OCI-LY7 (cell line): ENCODE measurements at regions not wholly inside any gene's neighbourhood (a gene's known extent, or its start where the extent isn't known, plus 50 kb on each side); places are given as distances from the start of the nearest gene placed in this dataset.
A peak's percentile ranks its signal among the peaks of the same experiment; 100 is the strongest.
"Not testable (repeated sequence)": the region's sequence is repeated elsewhere in the genome, so short reads cannot be mapped to it uniquely, and the experiment has no call there.

Experiments used
- BruUV-seq: library from RNA; stranded (reverse); fragments of 400-500 nt; replicated peaks from 2 replicates; lab custom pipeline; 2021; lab: Mats Ljungman, UMichigan
- CTCF ChIA-PET: fragments of 300-600 bp; sonication (Branson Sonifier 250); formaldehyde crosslinking; loops from one replicate; lab custom pipeline; 2022; ENCODE audit warnings: antibody characterized with exemption; ENCODE audit not compliant: unreplicated experiment; lab: Charles Lee
- POLR2A ChIA-PET: fragments of 300-600 bp; sonication (Branson Sonifier 250); formaldehyde crosslinking; loops from one replicate; lab custom pipeline; 2022; ENCODE audit warnings: antibody characterized with exemption; lab: Charles Lee
- DNase-seq: peaks from one replicate; pipeline ENCODE4 v3.0.0-alpha.2; 2015; ENCODE audit warnings: low spot score
- H2AFZ ChIP-seq: fragments of 200-600 bp; sonication (generic), shearing (Covaris generic); 2 replicates; pipeline ENCODE4 v1.6.1; 2014; ENCODE audit warnings: mild to moderate bottlenecking, antibody characterized with exemption, low read length, moderate library complexity
- H3K27ac ChIP-seq: fragments of 200-600 bp; sonication (generic); 2 replicates; pipeline ENCODE4 v1.5.1; 2014; ENCODE audit warnings: mixed run types, low read depth, mild to moderate bottlenecking, moderate library complexity, low read length, inconsistent platforms; ENCODE audit not compliant: poor library complexity, severe bottlenecking
- H3K36me3 ChIP-seq: fragments of 200-600 bp; sonication (generic); 2 replicates; pipeline ENCODE4 v1.6.1; 2014; ENCODE audit warnings: mild to moderate bottlenecking, antibody characterized with exemption, low read length, moderate library complexity, mixed read lengths; ENCODE audit not compliant: insufficient read depth
- H3K4me1 ChIP-seq: fragments of 200-600 bp; sonication (generic); 2 replicates; pipeline ENCODE4 v1.5.1; 2014; ENCODE audit warnings: mild to moderate bottlenecking, low read length; ENCODE audit not compliant: insufficient read depth, poor library complexity, severe bottlenecking
- H3K4me2 ChIP-seq: fragments of 200-600 bp; sonication (generic); 2 replicates; pipeline ENCODE4 v1.6.1; 2014; ENCODE audit warnings: mild to moderate bottlenecking, low read length
- H3K4me3 ChIP-seq: fragments of 200-600 bp; sonication (generic); 2 replicates; pipeline ENCODE4 v1.5.1; 2014; ENCODE audit warnings: mild to moderate bottlenecking, low read depth, low read length; ENCODE audit not compliant: poor library complexity, severe bottlenecking
- H3K79me2 ChIP-seq: fragments of 200-600 bp; sonication (generic); 2 replicates; pipeline ENCODE4 v1.6.1; 2016; ENCODE audit warnings: low read depth, mild to moderate bottlenecking, low read length, moderate library complexity, mixed read lengths; ENCODE audit not compliant: insufficient read depth
- H3K9me2 ChIP-seq: fragments of 200-600 bp; sonication (generic); 2 replicates; pipeline ENCODE4 v1.6.1; 2016; ENCODE audit warnings: mild to moderate bottlenecking, low read length, mixed read lengths; ENCODE audit not compliant: insufficient read depth
- H3K9me3 ChIP-seq: fragments of 200-600 bp; sonication (generic); 2 replicates; pipeline ENCODE4 v1.6.1; 2014; ENCODE audit warnings: mild to moderate bottlenecking, mixed run types, low read length, mixed read lengths
- H4K20me1 ChIP-seq: fragments of 200-600 bp; sonication (generic); 2 replicates; pipeline ENCODE4 v1.6.1; 2014; ENCODE audit warnings: mild to moderate bottlenecking, antibody characterized with exemption, low read length, moderate library complexity, mixed read lengths; ENCODE audit not compliant: insufficient read depth
- intact Hi-C: fragments of 100-400 bp; cut with micrococcal nuclease; formaldehyde crosslinking; loops from one replicate; pipeline ENCODE4 v1.10.0; 2022; ENCODE audit not compliant: unreplicated experiment

- H3K36me3 ChIP-seq, H3K9me2 ChIP-seq, H3K4me1 ChIP-seq, H4K20me1 ChIP-seq, H3K27ac ChIP-seq, DNase-seq, H3K4me2 ChIP-seq, intact Hi-C loops, CTCF ChIA-PET, BruUV-seq, H3K79me2 ChIP-seq, POLR2A ChIA-PET, H3K4me3 ChIP-seq, H3K9me3 ChIP-seq, H2AFZ ChIP-seq: not testable (repeated sequence)
Observed at GRCh38 chr21:6109774-6110173, 4411.6 kb upstream of the TPTE start.

GRCh38 chr21:6110716-6111343 is 4410.6 kb upstream of the TPTE start:
- H3K9me3 ChIP-seq, POLR2A ChIA-PET, H3K79me2 ChIP-seq, H3K27ac ChIP-seq, H3K9me2 ChIP-seq, DNase-seq, intact Hi-C loops, H3K4me3 ChIP-seq, BruUV-seq, H3K4me1 ChIP-seq, H2AFZ ChIP-seq, H3K4me2 ChIP-seq, H4K20me1 ChIP-seq, H3K36me3 ChIP-seq, CTCF ChIA-PET: not testable (repeated sequence)

GRCh38 chr21:6111354-6111753 is 4410.0 kb upstream of the TPTE start:
- BruUV-seq, H3K4me2 ChIP-seq, H3K9me2 ChIP-seq, H3K9me3 ChIP-seq, POLR2A ChIA-PET, intact Hi-C loops, H3K4me1 ChIP-seq, H3K36me3 ChIP-seq, H4K20me1 ChIP-seq, H3K79me2 ChIP-seq, H2AFZ ChIP-seq, DNase-seq, H3K27ac ChIP-seq, CTCF ChIA-PET: not testable (repeated sequence)
- H3K4me3 ChIP-seq: peak overlapping the region; percentile 46

- H3K36me3 ChIP-seq, H2AFZ ChIP-seq, H3K4me1 ChIP-seq, DNase-seq, H3K9me3 ChIP-seq, H3K4me2 ChIP-seq, H3K4me3 ChIP-seq, CTCF ChIA-PET, H3K27ac ChIP-seq, H3K79me2 ChIP-seq, H4K20me1 ChIP-seq, BruUV-seq, intact Hi-C loops, POLR2A ChIA-PET, H3K9me2 ChIP-seq: not testable (repeated sequence)
Observed at GRCh38 chr21:6118336-6118735, 4403.0 kb upstream of the TPTE start.

- H4K20me1 ChIP-seq, DNase-seq, H3K4me2 ChIP-seq, POLR2A ChIA-PET, CTCF ChIA-PET, H3K79me2 ChIP-seq, BruUV-seq, H3K36me3 ChIP-seq, intact Hi-C loops, H3K4me3 ChIP-seq, H3K4me1 ChIP-seq, H3K9me3 ChIP-seq, H3K27ac ChIP-seq, H3K9me2 ChIP-seq, H2AFZ ChIP-seq: not testable (repeated sequence)
Observed at GRCh38 chr21:6120863-6121262, 4400.5 kb upstream of the TPTE start.

GRCh38 chr21:6122629-6123028 is 4398.8 kb upstream of the TPTE start:
- CTCF ChIA-PET, H3K4me1 ChIP-seq, H3K36me3 ChIP-seq, POLR2A ChIA-PET, H3K27ac ChIP-seq, BruUV-seq, H4K20me1 ChIP-seq, intact Hi-C loops, H3K9me3 ChIP-seq, H2AFZ ChIP-seq, H3K4me3 ChIP-seq, DNase-seq, H3K9me2 ChIP-seq, H3K4me2 ChIP-seq, H3K79me2 ChIP-seq: not testable (repeated sequence)
